SK-N-SH (cell line): ENCODE measurements at regions not wholly inside any gene's neighbourhood (a gene's known extent, or its start where the extent isn't known, plus 50 kb on each side); places are given as distances from the start of the nearest gene placed in this dataset.

Experiments
- CTCF ChIA-PET: fragments of 300-600, 350-600 bp; formaldehyde crosslinking; extraction: SDS; loops from one replicate; lab custom pipeline; 2021; lab: Yijun Ruan, JAX
- POLR2A ChIA-PET: fragments of 350-600 bp; sonication (Branson Sonifier 250); formaldehyde crosslinking; extraction: SDS; loops from one replicate; lab custom pipeline; 2020; ENCODE audit warnings: antibody characterized with exemption, inconsistent platforms; lab: Yijun Ruan, JAX
- DNase-seq: peaks from one replicate; pipeline ENCODE4 v3.0.0; 2012
- H2AFZ ChIP-seq: fragments of 200-600 bp; sonication (generic); 2 replicates; pipeline ENCODE4 v1.8.1; 2016; ENCODE audit warnings: antibody characterized with exemption, mild to moderate bottlenecking, low read depth
- H3F3A ChIP-seq: fragments of 200-600 bp; sonication (generic); replicated peaks from 2 replicates; pipeline ENCODE3; 2016; ENCODE audit warnings: antibody characterized with exemption, mild to moderate bottlenecking; ENCODE audit not compliant: insufficient read depth
- H3K27ac ChIP-seq, 2 experiments: fragments of 200-500 bp in 1 of 2; fragments of 200-600 bp in 1 of 2; sonication (Bioruptor generic) in 1 of 2; sonication (generic), shearing (Covaris generic) in 1 of 2; 2 replicates each; pipeline versions ENCODE4 v1.5.1 to v1.6.1; 2014 to 2016; ENCODE audit warnings: low read depth in 2 of 2, inconsistent platforms in 1 of 2, low read length in 1 of 2, mild to moderate bottlenecking in 1 of 2, mixed read lengths in 1 of 2
- H3K27me3 ChIP-seq: fragments of 200-600 bp; sonication (generic), shearing (Covaris generic); 2 replicates; pipeline ENCODE4 v1.6.1; 2016; ENCODE audit warnings: mixed run types; ENCODE audit not compliant: insufficient read depth
- H3K36me3 ChIP-seq, 2 experiments: fragments of 200-500 bp in 1 of 2; fragments of 200-600 bp in 1 of 2; sonication (Bioruptor generic) in 1 of 2; sonication (generic) in 1 of 2; replicated peaks in 1 of 2; 2 replicates each; pipeline versions ENCODE3 to v1.5.1; 2014 to 2016; ENCODE audit warnings: low read length in 1 of 2, mild to moderate bottlenecking in 1 of 2; ENCODE audit not compliant: insufficient read depth in 2 of 2, control insufficient read depth in 1 of 2
- H3K4me1 ChIP-seq, 2 experiments: fragments of 200-500 bp in 1 of 2; fragments of 200-600 bp in 1 of 2; sonication (Bioruptor generic) in 1 of 2; sonication (generic), shearing (Covaris generic) in 1 of 2; 2 replicates each; pipeline versions ENCODE4 v1.5.1 to v1.6.1; 2014 to 2016; ENCODE audit warnings: low read depth in 1 of 2, low read length in 1 of 2, mixed run types in 1 of 2; ENCODE audit not compliant: insufficient read depth in 2 of 2, control insufficient read depth in 1 of 2
- H3K4me2 ChIP-seq: fragments of 200-600 bp; sonication (generic), shearing (Covaris generic); 2 replicates; pipeline ENCODE4 v1.6.1; 2017; ENCODE audit warnings: mixed run types
- H3K4me3 ChIP-seq, 2 experiments: fragments of 200-500 bp in 1 of 2; fragments of 200-600 bp in 1 of 2; sonication (Bioruptor generic) in 1 of 2; sonication (generic), shearing (Covaris generic) in 1 of 2; 2 replicates each; pipeline versions ENCODE4 v1.5.1 to v1.8.1; 2014 to 2016; ENCODE audit warnings: low read depth in 2 of 2, inconsistent platforms in 1 of 2, low read length in 1 of 2, mild to moderate bottlenecking in 1 of 2, mixed read lengths in 1 of 2, moderate library complexity in 1 of 2
- H3K79me2 ChIP-seq: fragments of 200-600 bp; sonication (generic); 2 replicates; pipeline ENCODE4 v1.8.1; 2017; ENCODE audit warnings: mild to moderate bottlenecking; ENCODE audit not compliant: insufficient read depth
- H3K9ac ChIP-seq: fragments of 200-600 bp; sonication (generic); 2 replicates; pipeline ENCODE4 v1.6.1; 2017; ENCODE audit warnings: mixed run types
- H3K9me2 ChIP-seq: fragments of 200-600 bp; sonication (generic); 2 replicates; pipeline ENCODE4 v1.6.1; 2017; ENCODE audit warnings: mixed run types
- H3K9me3 ChIP-seq: fragments of 200-600 bp; sonication (generic); 2 replicates; pipeline ENCODE4 v1.6.1; 2017; ENCODE audit warnings: mixed run types, mild to moderate bottlenecking, moderate library complexity
- H4K20me1 ChIP-seq: fragments of 200-600 bp; sonication (generic); 2 replicates; pipeline ENCODE4 v1.6.1; 2017; ENCODE audit warnings: mild to moderate bottlenecking, mixed run types; ENCODE audit not compliant: insufficient read depth
- EP300 ChIP-seq, 2 experiments: IDR thresholded peaks; 2 replicates each; pipeline versions ENCODE4 v1.4.0 to v1.6.1; 2012; ENCODE audit warnings: borderline replicate concordance in 1 of 2, low read depth in 1 of 2, low read length in 1 of 2
- FOXM1 ChIP-seq: IDR thresholded peaks from 2 replicates; pipeline ENCODE4 v1.4.0; 2012; ENCODE audit warnings: low read depth, mild to moderate bottlenecking
- GATA2 ChIP-seq: sonication (generic); formaldehyde crosslinking; IDR thresholded peaks from 2 replicates; pipeline ENCODE4 v1.5.0; 2020; ENCODE audit warnings: mild to moderate bottlenecking, missing genetic modification reagents
- JUND ChIP-seq: IDR thresholded peaks from 2 replicates; pipeline ENCODE4 v1.4.0; 2012
- NFIC ChIP-seq: IDR thresholded peaks from 2 replicates; pipeline ENCODE4 v1.4.0; 2012; ENCODE audit warnings: borderline replicate concordance
- RAD21 ChIP-seq: IDR thresholded peaks from 2 replicates; pipeline ENCODE4 v1.6.1; 2012; ENCODE audit warnings: mild to moderate bottlenecking, low read length
- SIN3A ChIP-seq: IDR thresholded peaks from 2 replicates; pipeline ENCODE4 v1.6.1; 2012; ENCODE audit warnings: low read depth, mild to moderate bottlenecking, low read length, moderate library complexity, borderline replicate concordance
- SMC3 ChIP-seq: IDR thresholded peaks from 2 replicates; pipeline ENCODE4 v1.6.1; 2012; ENCODE audit warnings: low read depth, low read length, improper control_type of control experiment
- TCF12 ChIP-seq: IDR thresholded peaks from 2 replicates; pipeline ENCODE4 v1.4.0; 2012
- WGBS: methylation state at CpG from one replicate; pipeline ENCODE4 v1.1.6; 2017; ENCODE audit warnings: low lambda C conversion rate; 5-methylcytosine and 5-hydroxymethylcytosine counted together
- TF ChIP-seq, protein P1 (sequence below): IDR thresholded peaks from 2 replicates; pipeline ENCODE4 v1.4.0; 2012; ENCODE audit warnings: low read depth, borderline replicate concordance
- TF ChIP-seq, protein P2 (sequence below): fragments of 150-350 bp; IDR thresholded peaks from 2 replicates; pipeline ENCODE4 v1.6.1; 2016; ENCODE audit warnings: mild to moderate bottlenecking, low read depth, low read length

DNA sequence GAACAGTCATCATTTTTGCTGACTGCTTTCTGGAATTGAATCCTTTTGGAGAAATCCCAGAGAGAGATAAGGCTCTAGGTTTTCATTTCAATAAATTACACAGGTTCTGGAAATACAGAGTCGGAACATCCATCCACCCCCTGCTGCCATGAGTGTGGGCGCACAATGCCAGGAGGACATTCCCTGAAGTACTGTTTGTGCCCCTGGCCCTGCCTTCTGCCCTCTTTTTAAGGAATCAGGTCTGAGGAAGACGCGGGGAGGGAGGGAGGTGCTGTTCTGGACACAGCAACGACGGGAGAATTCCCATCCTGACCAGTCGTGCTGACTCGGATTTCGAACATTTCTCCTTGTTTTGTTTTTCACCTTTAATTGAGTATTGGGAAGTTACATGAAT lies 69.0 kb downstream of the SEC61G start:
- CTCF ChIA-PET, result no interaction called here

DNA sequence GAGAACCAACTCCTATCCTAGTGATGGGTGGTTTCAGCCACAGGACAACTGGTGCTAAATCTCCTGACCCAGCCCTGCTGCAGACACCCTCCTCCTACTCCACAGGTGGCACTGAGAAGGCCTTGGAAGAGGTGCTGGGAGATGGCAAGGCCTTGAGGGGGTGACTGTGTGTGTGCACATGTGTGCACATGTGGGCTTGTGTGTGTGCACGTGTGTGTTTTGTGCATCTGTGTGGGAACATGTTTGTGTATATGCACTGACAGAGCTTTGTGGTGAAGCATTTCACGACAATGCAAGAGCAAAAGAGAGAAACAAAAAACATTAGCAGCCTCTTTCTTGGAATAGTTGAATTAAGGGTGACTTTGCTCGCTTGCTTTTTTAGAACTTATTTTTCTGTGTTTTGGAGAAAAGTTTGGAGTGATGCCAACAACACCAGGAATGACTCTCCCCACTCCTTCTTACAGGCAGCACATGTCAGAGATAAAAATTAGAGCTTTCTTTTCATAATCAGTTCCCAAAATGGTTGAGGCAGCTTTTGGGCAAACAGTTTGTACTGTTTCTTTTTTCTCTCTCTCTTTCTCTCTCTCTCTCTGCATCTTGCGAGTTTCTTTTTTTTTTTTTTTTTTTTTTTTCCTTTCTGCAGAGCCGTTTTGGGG lies 69.5 kb downstream of the SEC61G start:
- POLR2A ChIA-PET, result no interaction called here
- H2AFZ ChIP-seq, result no peak overlapping the region
- no peak overlapping the region for H3K4me2 ChIP-seq
- H4K20me1 ChIP-seq, result no peaks in the 10 kb centered on the region
- H3K4me3 ChIP-seq, result no peak overlapping the region
- DNase-seq, result no peak
- TF ChIP-seq TCF12 (no peak), SMC3 (no peak), FOXM1 (no peak), JUND (no peak), NFIC (no peak), EP300 (IDR thresholded peaks at IDR 0.05; ENCODE audit: borderline replicate concordance in 1 of 2, low read depth in 1 of 2, low read length in 1 of 2) (no peak), GATA2 (no peak), RAD21 (no peak), SIN3A (no peak)
- TF ChIP-seq, all 33 proteins: peak for 0
- CTCF ChIA-PET, result no interaction called here
- Histone ChIP-seq H3K79me2 (no peaks in the 10 kb centered on the region), H3K27ac (no peak overlapping the region), H3K27me3 (peaks cover 8% of the 10 kb centered on the region; the same call in 1 of the 2 replicates), H3K9ac (no peak overlapping the region), H3F3A (no peaks in the 10 kb centered on the region), H3K9me3 (no peaks in the 10 kb centered on the region), H3K36me3 (no peaks in the 10 kb centered on the region), H3K4me1 (no peaks in the 10 kb centered on the region; a peak in 1 of 4 replicates), H3K9me2 (no peaks in the 10 kb centered on the region)
- 35% methylated on average over 5 of the region's 5 CpGs for WGBS

More for the DNA sequence above, 69.0 kb downstream of the SEC61G start:
- Histone ChIP-seq H4K20me1 (no peaks in the 10 kb centered on the region), H3K27ac (no peak overlapping the region), H3F3A (no peaks in the 10 kb centered on the region), H3K9me3 (no peaks in the 10 kb centered on the region), H3K27me3 (peaks cover 8% of the 10 kb centered on the region; the same call in 1 of the 2 replicates), H3K4me1 (no peaks in the 10 kb centered on the region; a peak in 1 of 4 replicates), H3K4me3 (no peak overlapping the region), H3K79me2 (no peaks in the 10 kb centered on the region), H3K4me2 (no peak overlapping the region), H2AFZ (no peak overlapping the region), H3K9me2 (no peaks in the 10 kb centered on the region), H3K36me3 (no peaks in the 10 kb centered on the region), H3K9ac (no peak overlapping the region)
- no peak for DNase-seq
- TF ChIP-seq, protein P1, sequence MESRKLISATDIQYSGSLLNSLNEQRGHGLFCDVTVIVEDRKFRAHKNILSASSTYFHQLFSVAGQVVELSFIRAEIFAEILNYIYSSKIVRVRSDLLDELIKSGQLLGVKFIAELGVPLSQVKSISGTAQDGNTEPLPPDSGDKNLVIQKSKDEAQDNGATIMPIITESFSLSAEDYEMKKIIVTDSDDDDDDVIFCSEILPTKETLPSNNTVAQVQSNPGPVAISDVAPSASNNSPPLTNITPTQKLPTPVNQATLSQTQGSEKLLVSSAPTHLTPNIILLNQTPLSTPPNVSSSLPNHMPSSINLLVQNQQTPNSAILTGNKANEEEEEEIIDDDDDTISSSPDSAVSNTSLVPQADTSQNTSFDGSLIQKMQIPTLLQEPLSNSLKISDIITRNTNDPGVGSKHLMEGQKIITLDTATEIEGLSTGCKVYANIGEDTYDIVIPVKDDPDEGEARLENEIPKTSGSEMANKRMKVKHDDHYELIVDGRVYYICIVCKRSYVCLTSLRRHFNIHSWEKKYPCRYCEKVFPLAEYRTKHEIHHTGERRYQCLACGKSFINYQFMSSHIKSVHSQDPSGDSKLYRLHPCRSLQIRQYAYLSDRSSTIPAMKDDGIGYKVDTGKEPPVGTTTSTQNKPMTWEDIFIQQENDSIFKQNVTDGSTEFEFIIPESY, result no peak
- TF ChIP-seq, protein P2, sequence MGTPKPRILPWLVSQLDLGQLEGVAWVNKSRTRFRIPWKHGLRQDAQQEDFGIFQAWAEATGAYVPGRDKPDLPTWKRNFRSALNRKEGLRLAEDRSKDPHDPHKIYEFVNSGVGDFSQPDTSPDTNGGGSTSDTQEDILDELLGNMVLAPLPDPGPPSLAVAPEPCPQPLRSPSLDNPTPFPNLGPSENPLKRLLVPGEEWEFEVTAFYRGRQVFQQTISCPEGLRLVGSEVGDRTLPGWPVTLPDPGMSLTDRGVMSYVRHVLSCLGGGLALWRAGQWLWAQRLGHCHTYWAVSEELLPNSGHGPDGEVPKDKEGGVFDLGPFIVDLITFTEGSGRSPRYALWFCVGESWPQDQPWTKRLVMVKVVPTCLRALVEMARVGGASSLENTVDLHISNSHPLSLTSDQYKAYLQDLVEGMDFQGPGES, result no peak
- POLR2A ChIA-PET, result no interaction called here
- WGBS, result 50% methylated on average over 9 of the region's 9 CpGs
